GM12892 (cell line): ENCODE measurements at regions not wholly inside any gene's neighbourhood (a gene's known extent, or its start where the extent isn't known, plus 50 kb on each side); places are given as distances from the start of the nearest gene placed in this dataset.

Source experiments
- DNase-seq: peaks from one replicate; pipeline ENCODE4 v3.0.0; 2011; ENCODE audit not compliant: insufficient read length
- FAIRE-seq: peaks from 2 replicates; lab custom pipeline; 2011; peaks lifted over from hg19 to GRCh38; lab: Jason Lieb, UNC
- POLR2A ChIP-seq: IDR thresholded peaks from 2 replicates; pipeline ENCODE4 v1.6.1; 2011; ENCODE audit warnings: low read depth, low read length, control low read depth
- POLR2AphosphoS5 ChIP-seq: IDR thresholded peaks from 2 replicates; pipeline ENCODE4 v1.6.1; 2011; ENCODE audit warnings: low read depth, low read length, control low read depth
- TAF1 ChIP-seq: IDR thresholded peaks from 2 replicates; pipeline ENCODE4 v1.6.1; 2011; ENCODE audit warnings: low read depth, mild to moderate bottlenecking, control low read depth, low read length, borderline replicate concordance

DNA sequence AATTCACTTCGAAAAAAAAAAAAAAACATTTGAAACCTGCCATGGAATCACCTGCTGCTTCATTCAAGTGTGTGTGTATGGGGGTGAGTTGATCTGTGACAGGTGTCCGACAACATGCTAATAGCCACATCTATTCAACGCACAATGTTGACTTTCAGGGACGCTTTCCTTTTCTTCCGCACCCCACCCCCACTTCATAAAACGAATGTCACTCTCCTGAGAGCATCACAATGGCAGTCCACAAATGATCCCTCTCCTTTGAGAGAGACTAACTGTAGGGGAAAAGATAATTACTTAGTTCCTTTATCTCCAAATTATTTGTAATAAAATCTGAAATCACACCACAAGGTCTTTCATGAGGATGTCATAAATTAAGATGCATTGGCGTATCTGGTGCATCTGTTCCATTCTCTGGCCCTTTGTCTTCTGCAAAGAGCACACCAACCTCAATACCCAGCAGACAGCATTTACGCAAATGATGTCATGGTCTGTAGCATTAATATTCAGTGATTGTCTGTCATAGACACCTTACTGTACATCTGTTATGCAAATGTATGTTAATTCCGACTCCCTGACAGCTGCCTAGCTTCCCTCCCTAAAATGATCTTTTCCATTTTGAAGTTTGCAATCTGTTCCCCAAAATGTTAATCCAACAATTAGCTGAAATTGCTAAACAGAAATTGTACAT, 640.0 kb upstream of the BOD1L1 start:
- FAIRE-seq (no peak), DNase-seq (no peak)
- TF ChIP-seq POLR2AphosphoS5, result no peak
- no peak for TF ChIP-seq POLR2A
- TF ChIP-seq TAF1, result no peak

DNA sequence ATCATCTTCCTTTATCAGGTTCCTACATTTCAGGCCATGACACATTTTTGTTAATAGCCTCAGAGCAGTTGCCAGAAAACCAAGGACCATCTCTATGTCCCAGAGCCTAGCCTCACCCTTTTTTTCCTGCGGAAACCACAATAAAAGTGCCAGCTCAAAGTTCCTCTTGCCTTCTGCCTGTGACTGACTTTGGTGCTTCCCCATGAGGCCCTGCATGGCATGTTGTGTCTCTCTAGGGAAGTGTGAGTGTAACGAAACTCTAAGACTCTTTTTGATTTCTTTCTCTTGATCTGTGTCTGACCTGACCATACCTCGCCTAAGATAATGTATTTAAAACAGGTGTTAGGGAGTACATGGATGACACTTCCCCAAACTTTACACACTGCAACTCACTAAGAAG, 642.3 kb upstream of the BOD1L1 start:
- TF ChIP-seq TAF1 (no peak), POLR2A (no peak), POLR2AphosphoS5 (no peak)
- no peak for DNase-seq
- no peak for FAIRE-seq

DNA sequence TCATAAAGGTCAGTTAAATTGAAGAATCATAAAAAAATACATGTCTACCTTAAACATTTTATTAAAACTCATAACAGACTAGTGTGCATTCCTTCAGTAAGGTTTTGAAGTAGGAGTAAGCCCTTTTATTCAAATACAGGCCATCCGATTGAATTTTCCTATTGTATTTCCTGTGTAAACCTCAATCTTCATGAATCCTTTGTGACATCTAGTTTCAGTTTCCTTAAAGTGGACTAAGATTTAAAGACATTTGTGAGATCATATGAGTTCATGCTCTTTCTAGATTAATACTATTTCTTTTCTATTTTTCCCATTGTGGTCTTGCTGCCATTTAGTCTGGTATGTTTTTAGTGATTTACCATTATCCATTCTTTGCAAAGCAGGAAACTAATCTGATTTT, 644.7 kb upstream of the BOD1L1 start:
- no peak for DNase-seq
- TF ChIP-seq TAF1 (no peak), POLR2A (no peak), POLR2AphosphoS5 (no peak)
- FAIRE-seq, result no peak

DNA sequence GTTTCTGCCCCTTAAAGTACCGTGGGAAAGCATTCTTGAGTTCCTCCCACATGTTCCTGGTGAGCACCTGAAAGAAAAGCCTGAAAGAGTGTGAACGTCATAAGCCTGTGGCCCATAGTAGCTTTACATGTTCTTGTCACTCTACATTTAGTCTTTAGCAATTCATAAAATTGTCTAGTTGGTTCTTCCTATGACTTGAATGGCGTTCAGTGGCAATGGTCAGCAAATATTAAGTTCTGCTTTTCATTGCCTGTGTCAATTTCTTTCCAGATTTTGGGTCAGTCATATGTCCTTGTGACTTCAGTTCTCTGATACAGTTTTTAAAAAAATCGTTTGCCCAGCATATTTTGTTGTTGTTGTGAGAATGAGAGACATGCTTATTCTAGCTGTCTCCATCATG, 650.0 kb upstream of the BOD1L1 start:
- no peak for DNase-seq
- no peak for FAIRE-seq
- TF ChIP-seq POLR2AphosphoS5 (no peak), POLR2A (no peak), TAF1 (no peak)

DNA sequence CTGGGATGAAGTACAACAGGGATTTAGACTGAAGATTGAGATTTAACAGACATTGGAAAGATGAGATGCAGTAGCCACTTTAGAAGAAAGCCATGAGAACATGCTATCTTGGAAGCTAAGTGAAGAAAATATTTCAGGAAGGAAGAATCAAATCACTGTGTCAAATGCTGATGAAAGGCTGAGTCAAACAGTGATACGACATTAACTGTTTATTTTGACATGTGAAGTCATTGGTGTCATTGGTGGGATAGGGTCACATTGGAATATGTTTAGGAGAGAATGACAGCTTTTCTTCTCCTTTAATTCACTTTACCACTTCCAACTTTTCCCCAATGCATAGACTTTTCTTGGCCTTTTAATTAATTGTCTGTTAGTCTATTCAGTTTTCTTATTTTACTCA, 653.0 kb upstream of the BOD1L1 start:
- FAIRE-seq (no peak), DNase-seq (no peak)
- no peak for TF ChIP-seq TAF1
- no peak for TF ChIP-seq POLR2A
- TF ChIP-seq POLR2AphosphoS5, result no peak

DNA sequence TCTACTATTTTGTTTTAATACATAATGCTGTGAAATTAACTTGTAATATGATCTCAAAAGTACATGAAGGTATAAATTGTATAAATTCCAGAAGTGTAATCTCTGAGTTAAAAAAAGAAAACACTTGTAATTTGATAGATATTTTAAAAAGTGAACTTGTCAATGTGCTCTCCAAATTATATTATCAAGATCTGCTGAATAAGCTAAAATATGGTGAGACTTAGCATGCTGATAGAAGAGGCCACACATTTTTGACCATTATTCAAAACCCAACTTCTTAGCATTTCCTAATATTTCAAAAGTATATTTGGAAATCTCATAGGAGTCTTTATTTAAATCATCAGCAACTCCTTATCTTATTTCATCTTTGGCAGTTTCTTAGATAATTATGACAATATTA, 657.1 kb upstream of the BOD1L1 start:
- no peak for FAIRE-seq
- DNase-seq, result no peak
- TF ChIP-seq POLR2A (no peak), POLR2AphosphoS5 (no peak), TAF1 (no peak)

DNA sequence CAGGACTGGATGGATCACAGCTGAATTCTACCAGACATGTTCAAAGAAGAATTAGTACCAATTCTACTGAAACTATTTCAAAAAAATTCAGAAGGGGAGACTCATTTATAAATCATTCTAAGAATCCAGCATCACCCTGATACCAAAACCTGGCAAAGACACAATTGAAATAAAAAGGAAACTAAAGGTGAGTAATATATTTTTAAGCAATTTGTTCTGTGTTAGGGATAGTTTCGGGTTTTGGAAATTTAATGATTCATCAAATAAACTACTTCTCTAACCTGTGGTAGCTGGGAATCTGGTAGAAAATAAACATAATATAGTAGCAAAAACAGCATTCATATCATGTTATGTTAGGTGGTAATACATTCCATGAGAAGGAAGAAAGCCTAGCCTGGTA, 662.2 kb upstream of the BOD1L1 start:
- DNase-seq (no peak), FAIRE-seq (no peak)
- TF ChIP-seq TAF1 (no peak), POLR2A (no peak), POLR2AphosphoS5 (no peak)

DNA sequence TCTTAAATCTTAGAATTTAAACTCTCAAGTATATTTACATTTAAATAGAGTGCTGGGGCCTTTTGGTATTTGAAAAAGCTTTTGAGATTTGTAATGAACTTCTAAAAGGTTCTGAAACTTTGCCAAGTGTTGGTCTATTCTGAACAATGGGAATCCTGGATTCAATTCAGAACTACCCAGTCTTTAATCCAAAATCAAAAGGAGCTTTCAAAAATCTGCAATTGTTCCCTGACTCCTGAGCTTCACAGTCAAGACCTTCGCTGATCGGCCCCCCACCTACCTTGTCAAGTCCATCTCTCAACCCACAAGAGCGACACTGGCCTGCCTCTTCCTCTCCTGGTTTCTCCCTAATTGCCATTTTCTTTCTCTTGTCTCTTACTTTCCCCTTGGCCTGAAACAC, 666.1 kb upstream of the BOD1L1 start:
- FAIRE-seq (no peak), DNase-seq (no peak)
- TF ChIP-seq POLR2AphosphoS5 (no peak), TAF1 (no peak), POLR2A (no peak)

DNA sequence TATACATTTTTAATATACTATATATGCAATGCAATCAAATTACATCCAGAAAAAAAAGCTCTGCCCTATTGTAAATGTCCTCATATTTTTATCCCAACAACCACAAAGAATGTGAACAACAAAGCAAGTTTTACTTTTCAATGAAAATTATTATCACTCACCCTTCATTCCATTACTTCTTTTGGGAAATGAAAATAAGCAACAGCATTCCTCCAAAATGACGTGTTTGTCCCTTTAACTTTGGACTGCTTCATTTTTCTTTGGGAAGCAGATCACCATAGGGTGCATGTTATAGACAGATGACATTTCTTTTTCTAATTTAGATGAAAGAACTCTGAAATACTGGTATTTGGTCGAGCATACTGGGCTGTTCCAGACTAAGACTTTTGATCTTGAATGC, 667.1 kb upstream of the BOD1L1 start:
- FAIRE-seq (no peak), DNase-seq (no peak)
- TF ChIP-seq POLR2A (no peak), TAF1 (no peak), POLR2AphosphoS5 (no peak)

DNA sequence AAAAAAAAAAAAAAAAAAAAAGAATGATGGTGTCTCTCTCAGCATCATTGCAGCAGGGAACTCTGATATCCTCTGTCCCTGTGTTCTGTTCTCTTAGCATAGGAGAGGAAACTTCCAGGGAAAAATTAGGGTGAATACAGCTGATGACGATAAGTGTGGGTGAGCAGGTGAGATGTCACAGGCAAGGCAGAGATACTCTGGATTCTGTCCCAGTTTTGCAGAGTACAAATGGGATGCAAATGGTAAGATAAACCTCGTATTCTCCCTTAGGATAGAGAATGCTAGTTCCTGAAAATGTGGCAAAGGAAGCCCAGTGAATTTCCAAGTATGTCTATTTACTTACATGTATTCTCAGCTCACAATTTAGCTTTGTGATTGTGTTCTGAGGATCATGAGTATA, 671.6 kb upstream of the BOD1L1 start:
- TF ChIP-seq POLR2AphosphoS5, result no peak
- no peak for TF ChIP-seq TAF1
- DNase-seq, result no peak
- no peak for FAIRE-seq

DNA sequence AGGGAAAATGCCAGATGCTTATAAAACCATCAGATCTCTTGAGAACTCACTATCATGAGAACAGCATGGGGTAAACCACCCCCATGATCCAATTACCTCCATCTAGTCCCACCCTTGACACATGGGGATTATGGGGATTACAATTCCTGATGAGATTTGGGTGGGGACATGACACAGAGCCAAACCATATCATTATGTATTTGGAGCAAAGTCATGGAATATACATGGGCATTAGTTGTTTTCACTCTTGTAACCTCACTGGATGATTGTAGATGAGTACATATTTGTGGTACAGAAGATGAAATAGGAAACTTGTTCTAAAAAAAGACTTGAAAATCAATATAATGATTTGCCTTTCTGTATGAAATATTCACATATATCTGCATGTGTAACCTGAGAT, 674.5 kb upstream of the BOD1L1 start:
- no peak for TF ChIP-seq POLR2A
- DNase-seq (no peak), FAIRE-seq (no peak)

DNA sequence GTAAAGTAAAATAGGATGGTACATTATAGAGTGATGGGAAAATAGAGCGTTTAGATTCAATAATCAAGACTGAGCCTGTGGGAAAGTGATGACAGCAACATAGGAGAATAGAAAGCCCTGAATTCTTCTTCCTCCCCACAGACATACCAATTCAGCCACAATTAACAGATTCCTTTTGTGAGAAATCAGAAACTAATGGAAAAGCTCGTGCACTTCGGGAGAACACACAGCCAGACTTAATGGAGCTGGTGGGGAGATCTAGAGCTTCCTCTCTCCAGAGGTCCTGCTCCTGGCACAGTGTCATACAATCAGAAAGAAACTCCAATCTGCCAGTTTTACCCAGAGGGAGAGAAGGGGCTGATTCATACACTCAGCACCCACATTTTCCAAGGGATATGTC, 676.3 kb upstream of the BOD1L1 start:
- no peak for DNase-seq
- no peak for TF ChIP-seq POLR2AphosphoS5
- TF ChIP-seq POLR2A, result no peak
- TF ChIP-seq TAF1, result no peak
- no peak for FAIRE-seq

DNA sequence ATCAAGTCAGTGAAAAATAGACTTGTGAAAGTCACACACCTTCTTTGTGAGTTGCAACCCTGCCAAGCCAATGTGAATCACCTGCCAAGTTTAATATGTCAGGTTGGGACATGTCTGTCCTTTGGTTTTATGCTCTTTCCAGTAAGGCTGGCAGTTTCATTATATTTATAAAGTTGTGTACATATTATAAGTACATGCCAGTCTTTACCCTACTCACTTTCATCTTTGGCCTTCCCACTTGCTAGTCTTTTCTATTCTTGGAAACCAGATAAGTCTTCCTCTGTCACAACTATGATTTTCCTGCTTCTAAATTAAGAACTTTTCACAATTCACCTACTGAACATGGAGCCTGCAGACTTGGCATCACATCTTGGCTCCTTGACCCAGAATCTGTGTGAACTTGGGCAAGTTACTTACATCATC, 680.7 kb upstream of the BOD1L1 start:
- no peak for TF ChIP-seq POLR2A
- no peak for TF ChIP-seq POLR2AphosphoS5
- TF ChIP-seq TAF1, result no peak
- no peak for FAIRE-seq
- no peak for DNase-seq
